GM12892 (cell line): ENCODE measurements at regions not wholly inside any gene's neighbourhood (a gene's known extent, or its start where the extent isn't known, plus 50 kb on each side); places are given as distances from the start of the nearest gene placed in this dataset.

ENCODE experiments used
- POLR2A ChIP-seq: IDR thresholded peaks from 2 replicates; pipeline ENCODE4 v1.6.1; 2011; ENCODE audit warnings: low read depth, low read length, control low read depth
- POLR2AphosphoS5 ChIP-seq: IDR thresholded peaks from 2 replicates; pipeline ENCODE4 v1.6.1; 2011; ENCODE audit warnings: low read depth, low read length, control low read depth
- TAF1 ChIP-seq: IDR thresholded peaks from 2 replicates; pipeline ENCODE4 v1.6.1; 2011; ENCODE audit warnings: low read depth, mild to moderate bottlenecking, control low read depth, low read length, borderline replicate concordance

- TF ChIP-seq POLR2AphosphoS5 (no peak), POLR2A (no peak), TAF1 (no peak)
Observed at GRCh38 chrX:92247076-92247475, 467.9 kb downstream of the PCDH11X start.
